ENCODE measurements at regions not wholly inside any gene's neighbourhood (a gene's known extent, or its start where the extent isn't known, plus 50 kb on each side); places are given as distances from the start of the nearest gene placed in this dataset.

DNA sequence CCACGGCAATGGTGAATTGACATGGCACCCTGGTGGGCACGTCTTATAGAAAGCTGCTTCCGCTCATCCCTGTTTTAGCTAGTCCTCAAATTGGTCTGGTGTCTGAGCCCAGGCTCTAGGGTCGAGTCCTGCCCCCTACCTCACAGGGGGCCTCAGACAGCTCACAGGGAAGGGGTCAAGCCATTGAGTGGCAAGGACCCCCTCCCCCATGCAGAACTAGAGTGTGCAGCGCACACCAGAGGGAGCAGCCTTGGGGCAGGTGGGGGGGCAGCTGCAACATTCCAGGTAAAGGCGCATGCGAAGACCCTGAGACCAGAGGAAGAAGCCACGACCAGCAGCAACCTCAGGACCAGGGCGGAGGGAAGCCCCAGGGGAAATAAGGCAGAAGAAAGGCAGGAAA lies 240.4 kb upstream of the PPP2R2D start:
- Histone ChIP-seq H3K4me1 (ENCODE audit: insufficient read depth) (no peaks in the 10 kb centered on the region), H3K27me3 (no peaks in the 10 kb centered on the region), H3K4me3 (no peak overlapping the region), H3K27ac (no peak overlapping the region), H3K9me2 (replicated peaks; ENCODE audit: insufficient read depth) (no peaks in the 10 kb centered on the region), H3K9me3 (ENCODE audit: low read depth) (no peaks in the 10 kb centered on the region), H4K20me1 (ENCODE audit: insufficient read depth, poor library complexity, severe bottlenecking) (no peaks in the 10 kb centered on the region), H3K79me2 (no peaks in the 10 kb centered on the region), H3K4me2 (no peak overlapping the region), H2AFZ (no peak overlapping the region), H3K36me3 (replicated peaks; ENCODE audit: insufficient read depth, low read depth) (no peaks in the 10 kb centered on the region)
- WGBS (ENCODE audit: low lambda C conversion rate, missing lambda C conversion rate), result 94% methylated on average over 9 of the region's 9 CpGs
- no peak for DNase-seq (ENCODE audit: low spot score)
- TF ChIP-seq, protein P1, sequence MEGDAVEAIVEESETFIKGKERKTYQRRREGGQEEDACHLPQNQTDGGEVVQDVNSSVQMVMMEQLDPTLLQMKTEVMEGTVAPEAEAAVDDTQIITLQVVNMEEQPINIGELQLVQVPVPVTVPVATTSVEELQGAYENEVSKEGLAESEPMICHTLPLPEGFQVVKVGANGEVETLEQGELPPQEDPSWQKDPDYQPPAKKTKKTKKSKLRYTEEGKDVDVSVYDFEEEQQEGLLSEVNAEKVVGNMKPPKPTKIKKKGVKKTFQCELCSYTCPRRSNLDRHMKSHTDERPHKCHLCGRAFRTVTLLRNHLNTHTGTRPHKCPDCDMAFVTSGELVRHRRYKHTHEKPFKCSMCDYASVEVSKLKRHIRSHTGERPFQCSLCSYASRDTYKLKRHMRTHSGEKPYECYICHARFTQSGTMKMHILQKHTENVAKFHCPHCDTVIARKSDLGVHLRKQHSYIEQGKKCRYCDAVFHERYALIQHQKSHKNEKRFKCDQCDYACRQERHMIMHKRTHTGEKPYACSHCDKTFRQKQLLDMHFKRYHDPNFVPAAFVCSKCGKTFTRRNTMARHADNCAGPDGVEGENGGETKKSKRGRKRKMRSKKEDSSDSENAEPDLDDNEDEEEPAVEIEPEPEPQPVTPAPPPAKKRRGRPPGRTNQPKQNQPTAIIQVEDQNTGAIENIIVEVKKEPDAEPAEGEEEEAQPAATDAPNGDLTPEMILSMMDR (IDR thresholded peaks at IDR 0.05; ENCODE audit: poor library complexity), result no peak
- TF ChIP-seq EZH2phosphoT487 (IDR thresholded peaks at IDR 0.05; ENCODE audit: low read depth, severe bottlenecking, unreplicated experiment) (no peak), EZH2 (IDR thresholded peaks at IDR 0.05; ENCODE audit: borderline replicate concordance) (no peak)

DNA sequence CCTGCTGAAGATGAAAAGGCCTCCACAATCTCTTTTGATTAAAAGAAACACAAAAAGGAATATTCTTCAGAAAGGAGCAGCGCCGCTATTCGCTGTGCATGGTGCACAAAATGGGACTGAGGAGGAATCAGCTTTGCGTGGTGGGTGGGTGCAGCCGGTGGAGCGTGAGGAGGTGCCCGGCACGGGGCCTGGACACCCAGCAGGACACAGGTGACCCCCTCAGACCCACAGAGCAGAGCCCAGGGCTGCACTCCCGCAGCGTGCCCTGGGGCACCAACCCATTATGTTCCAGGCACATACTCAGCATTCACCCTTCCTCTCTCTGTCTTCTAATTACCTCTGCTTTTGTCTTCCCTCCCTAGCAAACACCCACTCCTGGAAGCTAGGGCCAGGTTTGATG lies 238.0 kb upstream of the PPP2R2D start:
- H3K4me3 ChIP-seq, result no peak overlapping the region
- WGBS (ENCODE audit: low lambda C conversion rate, missing lambda C conversion rate), result 80% methylated on average over 10 of the region's 10 CpGs
- no peaks in the 10 kb centered on the region for H3K27me3 ChIP-seq
- H3K9me2 ChIP-seq (replicated peaks; ENCODE audit: insufficient read depth), result no peaks in the 10 kb centered on the region
- TF ChIP-seq EZH2 (IDR thresholded peaks at IDR 0.05; ENCODE audit: borderline replicate concordance) (no peak), EZH2phosphoT487 (IDR thresholded peaks at IDR 0.05; ENCODE audit: low read depth, severe bottlenecking, unreplicated experiment) (no peak)
- TF ChIP-seq, protein P1 (IDR thresholded peaks at IDR 0.05; ENCODE audit: poor library complexity), result no peak
- DNase-seq (ENCODE audit: low spot score), result no peak
- H3K4me2 ChIP-seq, result no peak overlapping the region
- H3K36me3 ChIP-seq (replicated peaks; ENCODE audit: insufficient read depth, low read depth), result no peaks in the 10 kb centered on the region
- no peaks in the 10 kb centered on the region for H4K20me1 ChIP-seq (ENCODE audit: insufficient read depth, poor library complexity, severe bottlenecking)
- H3K4me1 ChIP-seq (ENCODE audit: insufficient read depth), result no peaks in the 10 kb centered on the region
- no peaks in the 10 kb centered on the region for H3K79me2 ChIP-seq
- no peaks in the 10 kb centered on the region for H3K9me3 ChIP-seq (ENCODE audit: low read depth)
- no peak overlapping the region for H2AFZ ChIP-seq
- H3K27ac ChIP-seq, result no peak overlapping the region

DNA sequence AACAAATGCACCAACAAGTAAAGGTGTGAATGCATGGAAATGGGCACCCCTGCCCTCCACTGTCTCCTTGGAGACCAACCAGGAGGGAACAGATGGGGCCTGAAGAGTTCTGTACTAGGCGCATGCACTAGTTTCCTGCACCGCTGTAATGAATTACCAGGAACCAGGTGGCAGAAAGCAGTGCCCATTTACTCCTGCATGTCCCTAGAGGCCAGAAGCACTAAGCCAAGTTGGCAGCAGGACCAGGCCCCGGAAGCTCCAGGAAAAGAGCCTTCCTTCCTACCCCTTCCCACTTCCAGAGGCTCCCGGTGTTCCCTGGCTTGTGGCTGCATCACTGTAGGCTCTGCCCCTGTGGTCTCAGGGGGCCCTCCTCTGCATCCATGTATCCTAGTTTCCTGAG lies 237.5 kb upstream of the PPP2R2D start:
- DNase-seq (ENCODE audit: low spot score), result no peak

More for the DNA sequence above, 237.5 kb upstream of the PPP2R2D start:
- no peak overlapping the region for H3K4me3 ChIP-seq
- TF ChIP-seq EZH2 (IDR thresholded peaks at IDR 0.05; ENCODE audit: borderline replicate concordance) (no peak), EZH2phosphoT487 (IDR thresholded peaks at IDR 0.05; ENCODE audit: low read depth, severe bottlenecking, unreplicated experiment) (no peak)
- TF ChIP-seq, protein P1 (IDR thresholded peaks at IDR 0.05; ENCODE audit: poor library complexity), result no peak
- H3K27me3 ChIP-seq, result no peaks in the 10 kb centered on the region
- H2AFZ ChIP-seq, result no peak overlapping the region
- H3K27ac ChIP-seq, result no peak overlapping the region
- no peaks in the 10 kb centered on the region for H3K9me2 ChIP-seq (replicated peaks; ENCODE audit: insufficient read depth)
- H3K4me1 ChIP-seq (ENCODE audit: insufficient read depth), result no peaks in the 10 kb centered on the region
- H3K79me2 ChIP-seq, result no peaks in the 10 kb centered on the region
- H3K9me3 ChIP-seq (ENCODE audit: low read depth), result no peaks in the 10 kb centered on the region
- no peaks in the 10 kb centered on the region for H3K36me3 ChIP-seq (replicated peaks; ENCODE audit: insufficient read depth, low read depth)
- no peaks in the 10 kb centered on the region for H4K20me1 ChIP-seq (ENCODE audit: insufficient read depth, poor library complexity, severe bottlenecking)
- no peak overlapping the region for H3K4me2 ChIP-seq
- 94% methylated on average over 4 of the region's 4 CpGs for WGBS (ENCODE audit: low lambda C conversion rate, missing lambda C conversion rate)
